Activated T-helper 9 cell treated with anti-CD3 and anti-CD28 coated beads, Interleukin-2, amount 50 U/mL, for 16 hours (primary cell): ENCODE measurements at regions not wholly inside any gene's neighbourhood (a gene's known extent, or its start where the extent isn't known, plus 50 kb on each side); places are given as distances from the start of the nearest gene placed in this dataset.
"Not testable (repeated sequence)": the region's sequence is repeated elsewhere in the genome, so short reads cannot be mapped to it uniquely, and the experiment has no call there.

Experiments
- DNase-seq: peaks from one replicate; pipeline ENCODE4 v3.0.0-alpha.2; 2020; ENCODE audit warnings: low read depth

DNA sequence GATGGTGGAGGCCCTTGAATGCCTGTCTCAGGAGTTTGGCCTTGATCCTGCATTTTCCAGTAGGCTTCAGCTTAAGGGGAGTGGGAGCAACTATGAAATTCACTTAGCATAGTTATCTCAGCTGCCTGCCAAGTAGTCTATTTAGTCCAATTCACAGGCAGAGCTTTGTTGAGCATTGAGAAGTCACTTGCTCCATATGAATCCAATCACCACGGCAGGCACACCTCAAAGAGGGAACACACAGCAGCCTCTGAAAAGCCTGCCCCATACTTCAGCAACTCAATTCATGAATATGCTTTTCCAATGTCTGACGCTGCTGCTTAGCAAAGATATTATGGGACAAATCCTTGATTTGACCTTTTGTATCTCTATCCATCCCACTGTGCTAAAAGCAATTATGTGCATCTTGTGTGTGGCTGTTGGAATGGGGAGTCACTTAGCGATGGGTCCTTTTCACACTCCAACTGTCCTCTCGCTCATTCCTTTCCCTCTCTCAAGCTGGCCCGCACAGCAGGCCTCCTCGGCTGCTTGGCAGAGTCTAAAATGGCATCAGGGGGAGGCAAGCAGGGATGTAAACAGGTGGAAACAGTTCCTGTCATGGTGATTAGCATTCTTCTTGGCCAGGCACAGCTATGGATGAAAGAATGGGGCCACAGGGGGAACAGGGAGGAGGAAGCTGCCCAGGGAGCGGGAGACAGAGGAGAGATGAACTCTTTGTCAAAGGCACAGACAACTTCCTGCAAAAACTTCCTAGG lies 56.0 kb upstream of the LRPPRC start:
- DNase-seq: no peak

GRCh38 chr2:44052584-44052983 lies 56.8 kb upstream of the LRPPRC start:
- no peak for DNase-seq

- no peak for DNase-seq
These were observed 57.3 kb upstream of the LRPPRC start for GRCh38 chr2:44053052-44053451.

GRCh38 chr2:44053456-44053855 lies 57.7 kb upstream of the LRPPRC start:
- DNase-seq: no peak

DNA sequence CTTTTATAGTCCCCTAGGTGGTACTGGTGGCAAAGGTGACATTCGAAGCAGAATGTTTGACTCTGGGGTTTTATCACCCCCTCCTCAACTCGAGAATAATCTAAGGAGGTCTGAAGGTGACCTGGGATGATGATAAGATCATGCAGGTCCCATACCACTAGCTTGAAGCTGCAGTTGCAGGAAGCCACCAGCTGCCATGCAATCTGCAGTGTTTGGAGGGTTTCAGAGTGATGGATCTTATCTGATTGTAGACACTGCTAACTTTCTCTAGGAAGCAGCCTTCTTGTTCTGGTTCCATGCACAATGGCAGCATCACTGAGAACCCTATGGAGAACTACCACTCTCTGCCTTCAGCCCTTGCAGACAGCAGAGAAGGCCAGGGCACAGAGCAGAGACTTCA lies 59.4 kb upstream of the LRPPRC start:
- DNase-seq: no peak

- DNase-seq: no peak
These were observed 59.9 kb upstream of the LRPPRC start for GRCh38 chr2:44055664-44056063.

GRCh38 chr2:44056947-44057346 lies 61.2 kb upstream of the LRPPRC start:
- no peak for DNase-seq

DNA sequence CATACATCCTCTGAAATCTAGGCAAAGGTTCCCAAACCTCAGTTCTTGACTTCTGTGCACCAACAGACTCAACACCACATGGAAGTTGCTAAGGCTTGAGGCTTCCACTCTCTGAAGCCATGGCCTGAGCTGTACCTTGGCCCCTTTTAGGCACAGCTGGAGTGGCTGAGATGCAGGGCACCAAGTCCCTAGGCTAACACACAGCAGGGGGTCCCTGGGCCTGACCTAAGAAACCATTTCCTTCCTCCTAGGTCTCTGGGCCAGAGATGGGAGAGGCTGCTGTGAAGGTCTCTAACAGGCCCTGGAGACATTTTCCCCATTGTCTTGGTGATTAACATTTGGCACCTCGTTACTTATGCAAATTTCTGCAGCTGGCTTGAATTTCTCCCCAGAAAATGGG lies 64.5 kb upstream of the LRPPRC start:
- DNase-seq: not testable (repeated sequence)

DNA sequence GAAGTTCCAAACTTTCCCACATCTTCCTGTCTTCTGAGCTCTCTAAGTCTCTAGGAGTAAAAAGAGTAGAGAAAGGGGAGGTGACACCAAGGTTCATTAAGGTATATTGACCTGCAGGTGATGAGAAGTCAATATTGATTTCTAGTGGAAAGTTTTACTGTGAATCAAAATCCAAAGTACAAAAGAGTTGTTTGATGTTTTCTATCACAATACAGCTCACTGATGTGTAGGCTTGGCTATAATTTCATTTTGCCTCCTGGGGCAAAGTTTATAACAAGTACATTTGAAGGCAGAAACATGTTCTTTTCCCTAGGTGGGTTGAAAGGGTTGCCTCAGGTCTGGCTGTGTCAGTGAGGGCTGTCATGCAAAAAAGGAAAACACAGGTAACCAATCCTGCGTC lies 65.2 kb upstream of the LRPPRC start:
- no peak for DNase-seq

DNA sequence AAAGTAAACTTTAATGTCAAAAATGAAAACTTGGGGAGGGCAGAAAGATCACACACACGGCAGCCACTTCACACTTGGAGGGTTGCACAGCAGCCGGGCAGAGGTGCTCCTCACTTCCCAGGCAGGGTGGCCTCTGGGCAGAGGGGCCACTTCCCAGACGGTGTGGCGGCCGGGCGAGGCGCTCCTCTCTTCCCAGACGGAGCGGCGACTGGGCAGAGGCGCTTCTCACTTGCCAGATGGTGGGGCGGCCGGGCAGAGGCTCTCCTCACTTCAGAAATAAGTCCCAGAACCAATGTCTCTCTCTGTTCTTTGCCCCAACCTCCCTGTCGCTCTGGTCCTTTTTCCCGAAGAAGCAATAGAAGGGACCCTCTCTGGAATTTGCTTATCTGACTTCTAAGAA lies 65.7 kb upstream of the LRPPRC start:
- DNase-seq: no peak

DNA sequence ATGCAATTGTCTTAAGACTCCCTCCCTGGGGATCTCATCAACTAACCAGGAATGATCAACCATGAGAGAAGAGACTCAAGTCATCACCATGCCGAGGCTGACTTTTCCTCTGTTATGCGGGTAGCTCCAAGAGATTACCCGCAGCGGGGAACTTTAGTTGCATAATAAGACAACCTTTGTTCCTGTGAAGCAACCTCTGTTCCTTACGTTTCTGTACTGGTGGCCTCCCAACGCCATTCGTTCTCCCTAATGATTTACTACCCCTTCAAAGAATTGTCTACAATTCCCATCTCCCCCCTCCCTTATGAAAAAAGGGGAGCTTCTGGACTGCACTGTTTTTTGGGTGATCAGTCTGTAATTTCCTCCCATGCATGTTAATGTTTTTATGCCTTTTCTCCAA lies 66.1 kb upstream of the LRPPRC start:
- DNase-seq: no peak

GRCh38 chr2:44063033-44063432 lies 67.2 kb upstream of the LRPPRC start:
- DNase-seq: no peak

DNA sequence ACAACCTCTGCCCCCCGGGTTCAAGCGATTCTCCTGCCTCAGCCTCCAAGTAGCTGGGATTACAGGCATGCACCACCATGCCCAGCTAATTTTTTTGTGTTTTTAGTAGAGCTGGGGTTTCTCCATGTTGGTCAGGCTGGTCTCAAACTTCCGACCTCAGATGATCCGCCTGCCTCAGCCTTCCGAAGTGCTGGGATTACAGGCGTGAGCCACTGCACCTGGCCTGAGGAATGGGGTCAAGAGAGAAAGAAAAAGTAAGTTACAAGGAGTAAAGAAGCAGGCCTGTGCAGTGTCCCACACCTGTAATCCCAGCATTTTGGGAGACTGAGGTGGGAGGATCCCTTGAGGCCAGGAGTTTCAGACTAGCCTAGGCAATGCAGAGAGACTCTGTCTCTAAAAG lies 68.5 kb upstream of the LRPPRC start:
- not testable (repeated sequence) for DNase-seq

DNA sequence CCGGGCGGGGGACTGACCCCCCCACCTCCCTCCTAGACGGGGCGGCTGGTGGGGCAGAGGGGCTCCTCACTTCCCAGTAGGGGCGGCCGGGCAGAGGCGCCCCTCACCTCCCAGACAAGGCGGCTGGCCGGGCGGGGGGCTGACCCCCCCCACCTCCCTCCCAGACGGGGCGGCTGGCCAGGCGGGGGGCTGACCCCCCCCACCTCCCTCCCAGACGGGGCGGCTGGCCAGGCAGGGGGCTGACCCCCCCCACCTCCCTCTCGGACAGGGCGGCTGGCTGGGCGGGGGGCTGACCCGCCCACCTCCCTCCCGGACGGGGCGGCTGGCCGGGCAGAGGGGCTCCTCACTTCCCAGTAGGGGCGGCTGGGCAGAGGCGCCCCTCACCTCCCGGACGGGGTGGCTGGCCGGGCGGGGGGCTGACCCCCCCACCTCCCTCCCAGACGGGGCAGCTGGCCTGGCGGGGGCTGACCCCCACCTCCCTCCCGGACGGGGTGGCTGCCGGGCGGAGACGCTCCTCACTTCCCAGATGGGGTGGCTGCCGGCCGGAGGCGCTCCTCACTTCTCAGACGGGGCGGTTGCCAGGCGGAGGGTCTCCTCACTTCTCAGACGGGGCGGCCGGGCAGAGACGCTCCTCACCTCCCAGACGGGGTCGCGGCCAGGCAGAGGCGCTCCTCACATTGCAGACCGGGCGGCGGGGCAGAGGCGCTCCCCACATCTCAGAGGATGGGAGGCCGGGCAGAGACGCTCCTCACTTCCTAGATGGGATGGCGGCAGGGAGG lies 71.4 kb upstream of the LRPPRC start:
- not testable (repeated sequence) for DNase-seq

DNA sequence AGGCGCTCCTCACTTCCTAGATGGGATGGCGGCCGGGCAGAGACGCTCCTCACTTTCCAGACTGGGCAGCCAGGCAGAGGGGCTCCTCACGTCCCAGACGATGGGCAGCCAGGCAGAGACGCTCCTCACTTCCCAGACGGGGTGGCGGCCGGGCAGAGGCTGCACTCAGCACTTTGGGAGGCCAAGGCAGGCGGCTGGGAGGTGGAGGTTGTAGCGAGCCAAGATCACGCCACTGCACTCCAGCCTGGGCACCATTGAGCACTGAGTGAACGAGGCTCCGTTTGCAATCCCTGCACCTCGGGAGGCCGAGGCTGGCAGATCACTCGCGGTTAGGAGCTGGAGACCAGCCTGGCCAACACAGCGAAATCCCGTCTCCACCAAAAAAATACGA lies 72.0 kb upstream of the LRPPRC start:
- DNase-seq: not testable (repeated sequence)

GRCh38 chr2:44071454-44072046 lies 75.8 kb upstream of the LRPPRC start:
- DNase-seq: no peak

DNA sequence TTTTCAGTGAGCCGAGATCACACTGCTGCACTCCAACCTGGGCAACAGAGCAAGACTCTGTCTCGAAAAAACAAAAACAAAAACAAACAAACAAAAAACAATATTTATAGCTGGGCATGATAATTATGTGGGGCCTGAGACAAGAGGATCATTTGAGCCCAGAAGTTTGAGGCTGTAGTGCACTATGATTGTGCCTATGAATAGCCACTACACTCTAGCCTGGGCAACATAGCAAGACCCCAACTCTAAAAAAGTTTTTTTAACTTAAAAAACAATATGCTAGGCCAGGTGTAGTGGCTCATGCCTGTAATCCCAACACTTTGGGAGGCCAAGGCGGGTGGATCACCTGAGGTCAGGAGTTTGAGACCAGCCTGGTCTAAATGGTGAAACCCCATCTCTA lies 77.9 kb upstream of the LRPPRC start:
- DNase-seq: not testable (repeated sequence)

- DNase-seq: not testable (repeated sequence)
These were observed 79.0 kb upstream of the LRPPRC start for GRCh38 chr2:44074795-44075194.

DNA sequence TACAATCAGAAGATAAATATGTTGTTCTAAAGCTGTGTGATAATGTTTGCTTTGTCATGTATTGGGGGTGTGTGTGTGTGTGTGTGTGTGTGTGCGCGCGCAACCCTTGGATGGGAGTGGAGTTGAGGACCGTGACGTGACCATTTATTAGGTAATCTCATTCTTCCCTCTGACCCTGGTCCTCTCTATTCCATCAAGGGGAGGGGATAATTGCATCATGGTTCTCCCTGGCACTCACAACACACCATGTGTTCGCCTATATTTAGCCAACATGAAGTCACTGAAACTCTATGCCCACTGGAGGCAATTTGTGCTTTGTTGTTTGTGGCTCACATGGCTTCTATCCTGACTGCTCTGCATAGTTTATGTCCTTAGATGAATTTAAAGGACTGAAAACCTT lies 79.8 kb upstream of the LRPPRC start:
- DNase-seq: no peak

- DNase-seq: no peak
These were observed 82.2 kb upstream of the LRPPRC start for GRCh38 chr2:44077942-44078511.

DNA sequence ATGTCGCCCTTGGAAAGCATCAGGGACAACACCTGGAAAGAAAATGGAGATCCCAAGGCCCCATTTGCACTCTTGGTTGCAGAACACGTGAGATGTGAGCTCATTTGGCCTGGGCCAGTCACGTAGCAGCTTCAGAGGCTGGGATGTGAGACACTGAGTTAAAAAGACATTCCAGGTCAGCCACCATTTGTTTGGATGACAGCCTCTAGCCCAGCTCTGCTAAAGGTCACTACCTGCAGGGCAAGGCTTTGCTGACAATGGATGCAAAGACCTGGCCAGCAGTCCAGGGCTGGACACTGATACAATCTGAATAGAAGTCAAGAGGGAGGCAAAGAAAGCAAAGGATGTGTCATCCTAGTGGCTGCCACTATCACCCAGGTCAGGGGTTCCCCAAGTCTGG lies 83.9 kb upstream of the LRPPRC start:
- DNase-seq: no peak

DNA sequence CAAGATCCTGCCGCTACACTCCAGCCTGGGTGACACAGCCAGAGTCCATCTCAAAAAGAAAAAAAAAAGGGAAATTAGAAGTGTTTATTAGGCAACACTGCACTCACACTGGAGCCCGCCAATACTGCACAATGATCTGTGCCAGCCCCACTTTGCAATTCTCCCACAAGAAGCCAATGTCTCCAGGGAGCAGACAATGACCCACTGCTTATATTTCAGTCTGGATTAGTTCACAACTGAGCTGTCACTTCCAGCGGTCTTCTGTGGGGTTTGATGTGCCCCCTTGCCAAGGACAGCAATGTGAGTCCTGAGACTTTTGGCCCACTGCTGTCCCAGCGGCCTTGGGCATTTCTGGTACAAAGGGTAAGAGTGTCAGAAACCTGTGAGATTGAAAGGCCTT lies 85.6 kb upstream of the PPM1B start:
- DNase-seq: no peak

- no peak for DNase-seq
These were observed 83.8 kb upstream of the PPM1B start for GRCh38 chr2:44084850-44085249.
